ENCODE measurements at regions not wholly inside any gene's neighbourhood (a gene's known extent, or its start where the extent isn't known, plus 50 kb on each side); places are given as distances from the start of the nearest gene placed in this dataset.

DNA sequence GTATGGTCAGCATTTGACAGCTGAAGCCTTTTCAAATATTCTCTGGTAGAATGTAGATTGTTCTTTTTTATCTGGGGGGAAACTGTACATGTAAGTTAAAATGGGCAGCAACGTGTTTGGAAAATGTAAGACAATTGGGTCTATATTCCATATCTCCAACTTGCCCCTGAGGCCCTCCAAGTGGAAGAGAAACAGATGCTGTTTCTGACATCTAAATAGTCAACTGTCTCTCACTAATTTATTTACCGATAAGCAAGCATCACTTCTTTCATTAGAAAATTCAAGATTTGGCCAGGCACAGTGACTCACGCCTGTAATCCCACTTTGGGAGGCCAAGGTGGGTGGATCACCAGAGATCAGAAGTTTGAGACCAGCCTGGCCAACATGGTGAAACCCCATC is 120.2 kb upstream of the TBCA start:
- TF ChIP-seq, protein P1, sequence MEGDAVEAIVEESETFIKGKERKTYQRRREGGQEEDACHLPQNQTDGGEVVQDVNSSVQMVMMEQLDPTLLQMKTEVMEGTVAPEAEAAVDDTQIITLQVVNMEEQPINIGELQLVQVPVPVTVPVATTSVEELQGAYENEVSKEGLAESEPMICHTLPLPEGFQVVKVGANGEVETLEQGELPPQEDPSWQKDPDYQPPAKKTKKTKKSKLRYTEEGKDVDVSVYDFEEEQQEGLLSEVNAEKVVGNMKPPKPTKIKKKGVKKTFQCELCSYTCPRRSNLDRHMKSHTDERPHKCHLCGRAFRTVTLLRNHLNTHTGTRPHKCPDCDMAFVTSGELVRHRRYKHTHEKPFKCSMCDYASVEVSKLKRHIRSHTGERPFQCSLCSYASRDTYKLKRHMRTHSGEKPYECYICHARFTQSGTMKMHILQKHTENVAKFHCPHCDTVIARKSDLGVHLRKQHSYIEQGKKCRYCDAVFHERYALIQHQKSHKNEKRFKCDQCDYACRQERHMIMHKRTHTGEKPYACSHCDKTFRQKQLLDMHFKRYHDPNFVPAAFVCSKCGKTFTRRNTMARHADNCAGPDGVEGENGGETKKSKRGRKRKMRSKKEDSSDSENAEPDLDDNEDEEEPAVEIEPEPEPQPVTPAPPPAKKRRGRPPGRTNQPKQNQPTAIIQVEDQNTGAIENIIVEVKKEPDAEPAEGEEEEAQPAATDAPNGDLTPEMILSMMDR (IDR thresholded peaks at IDR 0.05 in 2 of 3, conservative IDR thresholded peaks at IDR 0.05 in 1 of 3; ENCODE audit: insufficient read depth in 2 of 3, low read depth in 1 of 3, low read length in 3 of 3) = no peak
- TF ChIP-seq, protein P2, sequence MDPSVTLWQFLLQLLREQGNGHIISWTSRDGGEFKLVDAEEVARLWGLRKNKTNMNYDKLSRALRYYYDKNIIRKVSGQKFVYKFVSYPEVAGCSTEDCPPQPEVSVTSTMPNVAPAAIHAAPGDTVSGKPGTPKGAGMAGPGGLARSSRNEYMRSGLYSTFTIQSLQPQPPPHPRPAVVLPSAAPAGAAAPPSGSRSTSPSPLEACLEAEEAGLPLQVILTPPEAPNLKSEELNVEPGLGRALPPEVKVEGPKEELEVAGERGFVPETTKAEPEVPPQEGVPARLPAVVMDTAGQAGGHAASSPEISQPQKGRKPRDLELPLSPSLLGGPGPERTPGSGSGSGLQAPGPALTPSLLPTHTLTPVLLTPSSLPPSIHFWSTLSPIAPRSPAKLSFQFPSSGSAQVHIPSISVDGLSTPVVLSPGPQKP (CRISPR knock-in tag; IDR thresholded peaks at IDR 0.05) = no peak
- TF ChIP-seq PURB (CRISPR knock-in tag; IDR thresholded peaks at IDR 0.05; ENCODE audit: low read depth) (no peak), NR3C1 (CRISPR knock-in tag; IDR thresholded peaks at IDR 0.05) (no peak)
